K562 (cell line): ENCODE measurements at regions not wholly inside any gene's neighbourhood (a gene's known extent, or its start where the extent isn't known, plus 50 kb on each side); places are given as distances from the start of the nearest gene placed in this dataset.

Experiments
- ATAC-seq: fragments of 200-7000 bp; cut with Tn5 transposase; 3 replicates; pipeline ENCODE4 v1.9.1; 2020; ENCODE audit warnings: moderate library complexity
- BruUV-seq: library from RNA; stranded (reverse); fragments of 400-500 nt; replicated peaks from 2 replicates; lab custom pipeline; 2021; lab: Mats Ljungman, UMichigan
- CTCF ChIA-PET: fragments of 300-600 bp; formaldehyde crosslinking; extraction: SDS; loops from one replicate; lab custom pipeline; 2021; ENCODE audit warnings: low intra/inter-chr PET ratio; lab: Yijun Ruan, JAX
- POLR2A ChIA-PET: fragments of 300-600, 350-650 bp; sonication (Branson Sonifier 250); formaldehyde crosslinking; extraction: SDS; loops from one replicate; lab custom pipeline; 2021; ENCODE audit warnings: antibody characterized with exemption, inconsistent platforms; lab: Yijun Ruan, JAX
- DNase-seq, 4 experiments: peaks; one replicate each; pipeline versions ENCODE4 v3.0.0 to v3.0.0-alpha.2; 2011 to 2018; ENCODE audit warnings: low spot score in 3 of 4, mixed read lengths in 3 of 4; ENCODE audit errors: extremely low read depth in 1 of 4
- FAIRE-seq: peaks from 2 replicates; lab custom pipeline; 2011; peaks lifted over from hg19 to GRCh38; lab: Jason Lieb, UNC
- H2AFZ ChIP-seq: 2 replicates; pipeline ENCODE4 v1.6.0; 2011; ENCODE audit warnings: low read depth, low read length, control low read depth, inconsistent platforms
- H3K27ac ChIP-seq: fragments of 200-600 bp; 3 replicates; pipeline ENCODE4 v1.8.0; 2011; ENCODE audit warnings: low read depth, mild to moderate bottlenecking, control low read depth, inconsistent platforms, low read length, moderate library complexity, mixed read lengths; ENCODE audit errors: extremely low read depth
- H3K27me3 ChIP-seq, 2 experiments: fragments of 300-600 bp in 1 of 2; 2 replicates in 1 of 2; 3 replicates in 1 of 2; pipeline versions ENCODE4 v1.6.0 to v1.8.0; 2011; ENCODE audit warnings: inconsistent platforms in 2 of 2, low read length in 2 of 2, mild to moderate bottlenecking in 1 of 2, mixed read lengths in 1 of 2, moderate library complexity in 1 of 2; ENCODE audit not compliant: control insufficient read depth in 2 of 2, insufficient read depth in 2 of 2
- H3K36me3 ChIP-seq: fragments of 300-600 bp; 3 replicates; pipeline ENCODE4 v1.8.0; 2011; ENCODE audit warnings: mild to moderate bottlenecking, low read length, inconsistent platforms; ENCODE audit not compliant: control insufficient read depth, insufficient read depth
- H3K4me1 ChIP-seq, 2 experiments: fragments of 200-600 bp in 1 of 2; replicated peaks in 1 of 2; 2 replicates in 1 of 2; 3 replicates in 1 of 2; pipeline versions ENCODE4 v1.5.1 to v1.8.0; 2011; ENCODE audit warnings: inconsistent platforms in 2 of 2, low read length in 2 of 2, mild to moderate bottlenecking in 1 of 2, mixed read lengths in 1 of 2, moderate library complexity in 1 of 2; ENCODE audit not compliant: control insufficient read depth in 2 of 2, insufficient read depth in 2 of 2
- H3K4me2 ChIP-seq: 2 replicates; pipeline ENCODE4 v1.6.1; 2011; ENCODE audit warnings: low read length, control low read depth, inconsistent platforms, mixed read lengths; ENCODE audit not compliant: insufficient read depth
- H3K4me3 ChIP-seq: fragments of 200-600 bp; sonication (generic), shearing (Covaris generic); 2 replicates; pipeline ENCODE4 v1.5.1; 2016; ENCODE audit warnings: control low read depth, inconsistent platforms
- H3K79me2 ChIP-seq: fragments of 200-600 bp; 3 replicates; pipeline ENCODE4 v1.8.0; 2011; ENCODE audit warnings: low read length, inconsistent platforms; ENCODE audit not compliant: control insufficient read depth, insufficient read depth
- H3K9ac ChIP-seq, 2 experiments: 2 replicates each; pipeline versions ENCODE4 v1.6.0 to v1.6.1; 2011; ENCODE audit warnings: low read depth in 2 of 2, low read length in 2 of 2, control low read depth in 1 of 2, inconsistent platforms in 1 of 2, mild to moderate bottlenecking in 1 of 2, mixed read lengths in 1 of 2; ENCODE audit not compliant: insufficient read depth in 1 of 2
- H3K9me1 ChIP-seq: one replicate; pipeline ENCODE4 v1.6.0; 2011; ENCODE audit warnings: inconsistent platforms, mild to moderate bottlenecking, low read length, moderate library complexity; ENCODE audit not compliant: control insufficient read depth, insufficient read depth
- H3K9me3 ChIP-seq: replicated peaks from 2 replicates; pipeline ENCODE4 v1.5.1; 2011; ENCODE audit warnings: low read depth, low read length, inconsistent platforms; ENCODE audit not compliant: control insufficient read depth, insufficient read depth
- H4K20me1 ChIP-seq: replicated peaks from 2 replicates; pipeline ENCODE4 v1.6.1; 2011; ENCODE audit warnings: low read length, inconsistent platforms, mixed read lengths; ENCODE audit not compliant: control insufficient read depth, insufficient read depth
- C11orf30 ChIP-seq: fragments of 450-650 bp; IDR thresholded peaks from 2 replicates; pipeline ENCODE4 v1.6.1; 2016; ENCODE audit warnings: low read depth, mild to moderate bottlenecking
- KLF13 ChIP-seq: fragments of 450-650 bp; IDR thresholded peaks from 2 replicates; pipeline ENCODE4 v1.6.1; 2016; ENCODE audit warnings: missing genetic modification characterization, low read depth, mild to moderate bottlenecking, missing compliant biosample characterization, moderate library complexity, borderline replicate concordance
- MAFF ChIP-seq: IDR thresholded peaks from 2 replicates; pipeline ENCODE4 v1.6.1; 2012; ENCODE audit warnings: low read length, improper control_type of control experiment
- MAFG ChIP-seq: fragments of 450-650 bp; conservative IDR thresholded peaks from 2 replicates; pipeline ENCODE4 v1.6.1; 2016; ENCODE audit warnings: missing genetic modification characterization, missing compliant biosample characterization
- MAFK ChIP-seq: IDR thresholded peaks from 2 replicates; pipeline ENCODE4 v1.6.1; 2011; ENCODE audit warnings: low read length, improper control_type of control experiment
- MCM7 ChIP-seq, 2 experiments: fragments of 450-650 bp; IDR thresholded peaks; 2 replicates each; pipeline ENCODE4 v1.6.1; 2016 to 2018
- RBM34 ChIP-seq: fragments of 200-400 bp; formaldehyde crosslinking; IDR thresholded peaks from 2 replicates; pipeline ENCODE4 v1.6.1; 2018; ENCODE audit warnings: low read length, borderline replicate concordance; ENCODE audit not compliant: insufficient read depth
- SRSF9 ChIP-seq: fragments of 200-400 bp; formaldehyde crosslinking; IDR thresholded peaks from 2 replicates; pipeline ENCODE4 v1.6.1; 2017; ENCODE audit warnings: low read depth, low read length, borderline replicate concordance
- YY1 ChIP-seq, 3 experiments: IDR thresholded peaks; 2 replicates each; pipeline ENCODE4 v1.6.1; 2011; ENCODE audit warnings: low read length in 2 of 3, mild to moderate bottlenecking in 2 of 3, moderate library complexity in 2 of 3, borderline replicate concordance in 1 of 3, control low read depth in 1 of 3, low read depth in 1 of 3; ENCODE audit not compliant: insufficient read depth in 3 of 3, insufficient replicate concordance in 2 of 3, control insufficient read depth in 1 of 3, insufficient read length in 1 of 3; ENCODE audit errors: extremely low read depth in 1 of 3
- ZC3H8 ChIP-seq: fragments of 450-650 bp; IDR thresholded peaks from 2 replicates; pipeline ENCODE4 v1.6.1; 2017
- ZNF12 ChIP-seq: sonication (generic); formaldehyde crosslinking; IDR thresholded peaks from 2 replicates; pipeline ENCODE4 v1.4.0; 2020; ENCODE audit warnings: mild to moderate bottlenecking, missing genetic modification reagents
- ZNF316 ChIP-seq: fragments of 450-650 bp; IDR thresholded peaks from 2 replicates; pipeline ENCODE4 v1.6.1; 2016
- ZNF445 ChIP-seq: fragments of 250-450 bp; sonication (Bioruptor Pico); IDR thresholded peaks from 2 replicates; pipeline ENCODE4 v1.4.0; 2020; ENCODE audit warnings: low read depth, mild to moderate bottlenecking, moderate library complexity
- WGBS: fragments of 100-300 bp; shearing (Covaris generic); methylation state at CpG from one replicate; pipeline ENCODE4 v1.1.6; 2016; ENCODE audit warnings: low coverage, mixed read lengths; ENCODE audit not compliant: insufficient coverage; ENCODE audit errors: missing lambda C conversion rate; 5-methylcytosine and 5-hydroxymethylcytosine counted together
- in situ Hi-C: fragments of 300-500 bp; cut with MboI; formaldehyde crosslinking; loops from 4 replicates; pipeline ENCODE4 v1.15.0; 2018; ENCODE audit warnings: inconsistent platforms, mixed read lengths
- intact Hi-C: fragments of 100-400 bp; cut with micrococcal nuclease; formaldehyde crosslinking; loops from 2 replicates; pipeline ENCODE4 v1.14.2; 2022
- TF ChIP-seq, protein P1 (sequence below): sonication (generic); formaldehyde crosslinking; IDR thresholded peaks from 2 replicates; pipeline ENCODE4 v1.8.0; 2022; ENCODE audit warnings: missing genetic modification reagents, mild to moderate bottlenecking, borderline replicate concordance

GRCh38 chr12:58602736-58603135, 317.6 kb downstream of the LRIG3 start:
- no peaks in the 10 kb centered on the region for H3K27me3 ChIP-seq
- intact Hi-C loops, result no loop called here
- TF ChIP-seq MAFK (peak; percentile 80), C11orf30 (peak; percentile 52), ZNF445 (CRISPR knock-in tag) (no peak), SRSF9 (no peak), ZNF316 (peak; percentile 24; the same call in 1 of the 2 replicates), MAFF (peak; percentile 83), RBM34 (no peak), MAFG (tag) (peak; percentile 41; the same call in 1 of the 2 replicates)
- TF ChIP-seq, all 486 proteins: peak for 5
- Histone ChIP-seq H3K9me3 (peaks cover 1% of the 10 kb centered on the region; the same call in 1 of the 2 replicates), H3K4me1 (no peaks in the 10 kb centered on the region), H3K4me2 (no peak overlapping the region), H3K36me3 (no peaks in the 10 kb centered on the region), H3K79me2 (no peaks in the 10 kb centered on the region), H4K20me1 (no peaks in the 10 kb centered on the region), H3K27ac (no peak overlapping the region), H3K4me3 (no peak overlapping the region), H2AFZ (no peak overlapping the region), H3K9ac (no peak overlapping the region), H3K9me1 (no peaks in the 10 kb centered on the region)
- CTCF ChIA-PET, result no interaction called here
- 9% methylated on average over 1 of the region's 1 CpG for WGBS
- in situ Hi-C loops, result no loop called here
- DNase-seq (no peak), ATAC-seq (no peak), FAIRE-seq (no peak)
- no TSS peak for BruUV-seq
- POLR2A ChIA-PET, result no interaction called here

- Histone ChIP-seq H3K4me3 (no peak overlapping the region), H3K36me3 (no peaks in the 10 kb centered on the region), H3K27ac (no peak overlapping the region), H3K9me1 (no peaks in the 10 kb centered on the region), H4K20me1 (no peaks in the 10 kb centered on the region), H2AFZ (no peak overlapping the region), H3K4me1 (no peaks in the 10 kb centered on the region), H3K79me2 (no peaks in the 10 kb centered on the region), H3K9me3 (no peaks in the 10 kb centered on the region), H3K9ac (no peak overlapping the region), H3K4me2 (no peak overlapping the region), H3K27me3 (no peaks in the 10 kb centered on the region)
- DNase-seq (no peak), FAIRE-seq (no peak), ATAC-seq (no peak)
- intact Hi-C loops, result no loop called here
- TF ChIP-seq, protein P1, sequence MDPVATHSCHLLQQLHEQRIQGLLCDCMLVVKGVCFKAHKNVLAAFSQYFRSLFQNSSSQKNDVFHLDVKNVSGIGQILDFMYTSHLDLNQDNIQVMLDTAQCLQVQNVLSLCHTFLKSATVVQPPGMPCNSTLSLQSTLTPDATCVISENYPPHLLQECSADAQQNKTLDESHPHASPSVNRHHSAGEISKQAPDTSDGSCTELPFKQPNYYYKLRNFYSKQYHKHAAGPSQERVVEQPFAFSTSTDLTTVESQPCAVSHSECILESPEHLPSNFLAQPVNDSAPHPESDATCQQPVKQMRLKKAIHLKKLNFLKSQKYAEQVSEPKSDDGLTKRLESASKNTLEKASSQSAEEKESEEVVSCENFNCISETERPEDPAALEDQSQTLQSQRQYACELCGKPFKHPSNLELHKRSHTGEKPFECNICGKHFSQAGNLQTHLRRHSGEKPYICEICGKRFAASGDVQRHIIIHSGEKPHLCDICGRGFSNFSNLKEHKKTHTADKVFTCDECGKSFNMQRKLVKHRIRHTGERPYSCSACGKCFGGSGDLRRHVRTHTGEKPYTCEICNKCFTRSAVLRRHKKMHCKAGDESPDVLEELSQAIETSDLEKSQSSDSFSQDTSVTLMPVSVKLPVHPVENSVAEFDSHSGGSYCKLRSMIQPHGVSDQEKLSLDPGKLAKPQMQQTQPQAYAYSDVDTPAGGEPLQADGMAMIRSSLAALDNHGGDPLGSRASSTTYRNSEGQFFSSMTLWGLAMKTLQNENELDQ, result no peak
- no peak for TF ChIP-seq ZNF12 (CRISPR knock-in tag)
- TF ChIP-seq MCM7 (IDR thresholded peaks at IDR 0.05), result no peak
- TF ChIP-seq ZC3H8, result no peak
- TF ChIP-seq KLF13 (tag), result no peak
- no peak for TF ChIP-seq YY1 (IDR thresholded peaks at IDR 0.05; ENCODE audit: borderline replicate concordance in 1 of 3, control insufficient read depth in 1 of 3, extremely low read depth in 1 of 3, insufficient read depth in 3 of 3, insufficient read length in 1 of 3, insufficient replicate concordance in 2 of 3, low read depth in 1 of 3, low read length in 2 of 3)
- ChIA-PET CTCF (no interaction called here), POLR2A (no interaction called here)
- WGBS, result 0% methylated on average over 1 of the region's 1 CpG
- in situ Hi-C loops, result no loop called here
- no TSS peak for BruUV-seq
Observed at GRCh38 chr12:58607805-58608204, 312.5 kb downstream of the LRIG3 start.
